ENCODE measurements at regions not wholly inside any gene's neighbourhood (a gene's known extent, or its start where the extent isn't known, plus 50 kb on each side); places are given as distances from the start of the nearest gene placed in this dataset.
"Not testable (repeated sequence)": the region's sequence is repeated elsewhere in the genome, so short reads cannot be mapped to it uniquely, and the experiment has no call there.

DNA sequence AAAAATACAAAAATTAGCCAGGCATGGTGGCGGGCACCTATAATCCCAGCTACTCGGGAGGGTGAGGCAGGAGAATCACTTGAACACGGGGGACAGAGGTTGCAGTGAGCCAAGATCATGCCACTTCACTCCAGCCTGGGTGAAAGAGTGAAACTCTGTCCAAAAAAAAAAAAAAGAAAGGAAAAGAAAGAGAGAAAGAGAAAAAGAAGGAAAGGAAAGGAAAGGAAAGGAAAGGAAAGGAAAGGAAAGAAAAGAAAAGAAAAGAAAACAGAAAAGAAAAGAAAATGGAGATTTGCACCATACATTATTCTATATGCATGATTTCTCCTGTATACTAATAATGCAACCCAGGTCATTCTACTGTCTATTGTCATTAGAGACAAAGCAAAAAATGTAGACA is 421.5 kb downstream of the PCDH19 start:
- DNase-seq (ENCODE audit: low read depth in 2 of 2): not testable (repeated sequence)

DNA sequence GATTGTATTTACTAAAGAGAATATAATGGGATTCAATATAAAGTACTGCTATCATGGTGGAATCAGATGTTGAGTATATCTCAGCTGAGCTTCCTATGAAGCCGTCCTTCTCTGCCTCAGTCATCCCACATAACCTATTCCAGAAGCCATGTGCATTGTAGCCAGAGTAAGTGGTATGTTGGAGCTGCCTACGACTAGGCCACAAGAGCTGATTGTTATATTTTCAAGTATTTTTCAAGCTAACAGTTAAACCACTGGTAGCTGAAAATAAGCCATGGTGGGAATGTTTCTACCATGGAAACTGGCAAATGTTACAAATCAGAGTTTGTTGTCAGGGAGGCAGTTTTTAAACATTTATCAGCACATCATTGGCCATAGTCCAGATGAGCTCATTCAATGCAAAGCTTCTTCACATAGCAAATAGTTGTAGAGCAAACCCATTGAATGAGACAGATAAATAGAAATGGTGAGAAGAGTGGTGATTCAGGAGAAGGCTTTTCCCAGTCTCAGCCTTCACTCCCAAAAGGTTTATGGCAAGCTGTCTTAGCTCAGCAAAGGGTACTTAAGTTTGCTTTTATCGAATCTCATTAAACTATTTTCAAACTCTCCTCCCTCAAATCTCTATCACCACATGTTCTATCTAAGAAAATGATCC is 436.4 kb downstream of the PCDH19 start:
- no peak for DNase-seq (ENCODE audit: low read depth in 2 of 2)

DNA sequence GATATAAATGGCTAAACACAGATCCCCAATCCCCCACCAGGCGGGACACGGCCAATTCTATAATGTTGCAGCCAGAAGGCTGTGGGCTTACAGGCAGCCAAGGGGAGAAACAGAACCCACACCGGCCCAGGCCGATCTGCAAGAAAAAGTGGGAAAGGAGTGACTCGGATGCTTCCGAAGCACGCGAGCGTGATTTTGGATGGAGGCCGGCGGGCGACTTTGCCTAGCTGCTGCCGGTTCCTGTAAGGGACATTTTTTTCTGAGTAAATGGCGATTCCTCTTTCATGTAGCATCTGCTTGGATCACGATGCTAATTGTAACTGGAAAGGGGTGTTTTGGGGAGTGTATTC is 470.2 kb downstream of the PCDH19 start:
- no peak for DNase-seq (ENCODE audit: low read depth in 2 of 2)

DNA sequence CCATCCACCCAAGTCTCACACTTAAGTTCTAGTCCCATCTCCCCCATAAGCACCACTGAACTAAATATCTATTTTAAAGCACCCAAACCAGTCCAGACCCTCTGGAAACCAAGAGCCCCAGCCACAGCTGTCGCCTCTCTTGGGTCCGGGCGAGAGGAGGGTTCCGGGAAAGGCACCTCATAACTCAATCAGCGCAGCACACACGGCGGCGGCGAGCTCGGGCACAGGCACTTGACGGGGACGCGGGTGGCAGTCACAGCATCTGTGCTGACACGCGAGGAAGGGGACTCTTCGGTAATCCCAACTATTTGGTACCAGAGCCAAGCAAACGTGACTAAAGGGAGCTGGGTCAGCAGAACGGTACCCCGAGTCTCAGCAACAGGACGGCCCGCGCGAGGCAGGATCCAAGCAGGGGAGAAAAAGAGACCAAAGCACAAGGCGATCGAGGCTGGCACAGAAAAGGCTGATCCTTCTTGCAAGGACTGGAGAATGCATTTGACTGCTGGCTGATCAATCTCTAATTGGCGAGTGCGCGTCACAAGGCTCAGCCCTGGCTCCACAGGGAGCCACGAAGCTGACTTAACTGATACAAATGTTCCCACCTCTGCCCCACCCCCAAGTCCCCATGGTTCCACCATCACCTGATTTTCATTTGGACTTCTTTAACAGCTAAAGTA is 470.7 kb downstream of the PCDH19 start:
- DNase-seq (ENCODE audit: low read depth in 2 of 2): not testable (repeated sequence)

DNA sequence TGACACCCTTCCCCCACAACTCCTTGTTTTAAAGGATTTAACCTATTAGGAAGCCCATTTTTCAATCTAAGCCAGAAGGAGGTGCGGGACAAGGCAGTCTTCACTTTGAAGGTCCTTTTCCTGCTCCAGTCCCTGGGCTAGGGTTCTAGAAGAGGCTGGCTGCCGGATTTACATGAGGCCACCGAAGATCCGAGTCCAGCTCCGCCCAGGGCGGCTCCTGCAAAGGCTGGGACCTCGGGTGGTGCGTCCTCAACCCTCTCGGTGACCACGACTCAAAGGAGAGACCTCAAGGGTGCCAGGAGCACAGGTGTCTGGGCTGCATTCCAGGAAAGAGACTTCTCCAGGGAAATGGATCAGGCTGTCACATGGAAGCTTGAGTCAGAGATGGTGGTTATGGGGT is 471.6 kb downstream of the PCDH19 start:
- no peak for DNase-seq (ENCODE audit: low read depth in 2 of 2)

DNA sequence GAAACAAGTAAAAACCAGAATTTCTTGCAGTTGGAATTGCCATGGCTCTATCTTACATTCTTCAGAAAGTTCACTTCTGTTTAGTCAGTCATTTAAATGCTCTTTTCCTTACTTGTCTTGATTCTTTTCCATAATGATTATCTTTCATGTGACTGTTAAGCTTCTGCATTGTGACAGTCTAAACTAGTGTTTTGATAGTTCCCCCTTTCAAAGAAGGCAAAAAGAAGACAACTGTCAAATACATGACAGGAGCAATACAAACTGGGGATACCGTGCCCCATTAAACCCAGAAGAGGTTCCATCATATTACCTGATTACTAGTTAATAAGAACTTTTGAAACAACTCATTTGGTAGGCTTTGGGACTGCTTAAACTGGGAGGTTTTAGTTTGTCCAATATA is 476.2 kb downstream of the PCDH19 start:
- DNase-seq (ENCODE audit: low read depth in 2 of 2): no peak

DNA sequence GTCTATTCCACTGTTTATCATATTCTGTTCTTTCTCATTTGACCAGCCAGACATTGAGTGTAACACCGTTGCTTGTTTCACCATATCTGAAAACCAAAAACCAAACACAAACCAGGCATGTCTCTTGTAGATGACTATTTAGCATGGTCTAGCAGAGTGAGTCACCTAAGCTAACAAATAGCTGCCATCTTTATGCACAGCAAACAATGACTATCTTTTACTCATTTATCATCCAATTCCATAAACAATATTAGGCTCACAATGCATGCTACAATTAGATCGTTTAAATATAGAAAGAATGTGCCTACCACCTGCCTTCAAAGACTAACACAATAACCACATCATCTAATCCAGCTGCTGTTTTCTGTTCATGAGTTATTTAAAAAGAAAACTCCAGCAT is 495.4 kb downstream of the PCDH19 start:
- no peak for DNase-seq (ENCODE audit: low read depth in 2 of 2)

DNA sequence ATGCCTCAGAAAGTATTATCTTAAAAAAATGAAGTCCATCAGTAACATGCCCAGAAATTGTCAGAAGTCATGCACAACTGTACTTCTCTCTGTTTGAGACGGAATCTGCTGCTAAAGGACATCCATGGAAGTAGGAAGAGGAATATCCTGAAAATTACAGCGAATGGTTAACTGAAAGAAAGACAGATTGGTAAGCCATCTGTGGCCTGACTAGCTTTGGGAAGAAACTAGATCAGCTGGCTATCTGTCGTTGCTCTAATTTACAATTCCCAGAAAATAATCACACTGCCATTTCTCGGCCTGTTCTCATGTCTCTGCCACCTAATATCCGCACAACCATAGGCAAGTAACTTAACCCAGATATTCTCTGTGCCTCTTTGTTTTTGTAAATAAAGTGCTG is 496.5 kb downstream of the PCDH19 start:
- DNase-seq (ENCODE audit: low read depth in 2 of 2): no peak

DNA sequence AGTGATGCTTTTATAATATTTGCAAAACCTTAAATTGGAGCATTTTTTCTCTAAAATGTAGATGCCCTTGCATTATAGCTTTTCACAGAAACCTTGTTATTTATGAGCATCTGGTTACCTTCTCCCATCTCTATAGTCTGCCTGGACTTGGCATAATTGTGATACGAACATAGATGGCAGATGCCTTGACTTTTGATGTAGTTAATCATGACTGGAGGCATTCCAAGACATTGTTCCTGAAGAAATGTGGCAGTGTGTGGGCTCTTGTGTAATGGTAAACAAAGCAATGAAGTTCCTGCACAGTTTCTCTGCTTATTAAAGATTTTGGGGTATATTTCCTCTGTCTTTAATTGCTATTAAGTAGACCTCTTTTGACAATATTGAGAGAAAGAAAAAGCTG is 500.1 kb downstream of the PCDH19 start:
- no peak for DNase-seq (ENCODE audit: low read depth in 2 of 2)

DNA sequence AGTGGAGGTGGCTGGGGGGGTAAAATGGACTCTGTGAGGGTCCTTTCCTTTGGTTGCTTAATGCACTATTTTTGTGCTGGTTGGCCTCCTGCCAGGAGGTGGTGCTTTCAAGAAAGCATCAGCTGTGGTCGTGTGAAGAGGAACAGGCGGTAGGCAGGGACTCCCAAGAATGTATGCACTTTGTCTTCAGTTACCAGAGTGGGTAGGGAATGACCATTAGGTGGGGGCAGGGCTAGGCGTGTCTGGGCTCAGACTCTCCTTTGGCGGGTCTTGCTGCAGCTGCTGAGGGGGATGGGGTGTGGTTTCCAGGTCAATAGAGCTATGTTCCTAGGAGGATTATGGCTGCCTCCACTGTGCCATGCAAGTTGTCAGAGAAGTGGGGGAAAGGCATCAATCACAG is 509.0 kb downstream of the PCDH19 start:
- no peak for DNase-seq (ENCODE audit: low read depth in 2 of 2)

DNA sequence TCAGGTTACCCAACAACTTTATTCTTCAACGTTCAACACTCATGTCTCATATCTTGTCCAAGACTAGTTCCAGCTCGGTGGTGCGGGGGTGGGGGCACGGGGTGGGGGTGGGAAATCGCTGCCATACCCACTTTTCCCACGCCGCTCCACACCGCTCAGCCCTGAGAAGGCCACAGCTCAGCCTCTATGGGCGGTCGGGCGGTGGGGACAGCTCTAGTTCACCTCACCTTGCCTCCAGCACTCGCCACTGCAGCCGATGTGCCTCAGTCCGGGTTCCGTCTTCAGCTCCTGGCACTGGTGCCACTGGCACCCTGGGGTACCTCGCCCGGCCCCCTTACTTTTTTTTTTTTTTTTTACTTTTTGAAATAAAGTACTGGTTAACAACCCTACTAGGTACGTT is 522.2 kb downstream of the PCDH19 start:
- no peak for DNase-seq (ENCODE audit: low read depth in 2 of 2)

DNA sequence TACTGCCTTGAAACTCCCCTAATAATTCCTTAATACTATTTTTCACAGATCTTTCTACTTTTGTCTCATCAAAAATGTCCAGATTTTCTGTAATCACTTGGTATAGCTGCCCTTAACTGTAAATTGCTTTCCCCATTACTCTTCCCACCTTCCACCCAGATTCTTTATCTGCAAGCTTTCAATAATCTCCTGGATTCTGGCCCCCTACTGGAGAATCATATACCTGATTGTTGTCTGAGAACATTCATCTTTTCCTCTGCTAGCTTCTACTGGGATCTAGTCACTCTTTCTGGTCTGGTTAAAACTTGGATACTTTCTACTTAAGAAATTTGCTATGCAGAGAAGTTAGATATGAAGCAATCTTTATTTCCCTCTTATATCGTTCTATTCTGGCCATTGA is 552.6 kb downstream of the PCDH19 start:
- no peak for DNase-seq (ENCODE audit: low read depth in 2 of 2)

DNA sequence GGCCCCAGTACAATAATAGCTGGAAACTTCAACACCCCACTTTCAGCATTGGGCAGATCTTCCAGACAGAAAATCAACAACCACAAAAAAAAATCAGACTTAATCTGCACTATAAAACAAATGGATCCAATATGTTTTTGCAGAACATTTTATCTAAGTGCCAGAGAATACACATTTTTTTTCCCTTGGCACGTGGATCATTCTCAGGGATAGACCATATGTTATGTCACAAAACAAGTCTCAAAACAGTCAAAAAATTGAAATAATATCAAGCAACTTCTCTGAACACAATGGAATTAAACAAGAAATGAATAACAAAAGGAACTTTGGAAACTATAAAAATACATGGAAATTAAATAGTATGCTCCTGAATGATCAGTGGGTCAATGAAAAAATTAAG is 576.3 kb downstream of the PCDH19 start:
- DNase-seq (ENCODE audit: low read depth in 2 of 2): no peak

DNA sequence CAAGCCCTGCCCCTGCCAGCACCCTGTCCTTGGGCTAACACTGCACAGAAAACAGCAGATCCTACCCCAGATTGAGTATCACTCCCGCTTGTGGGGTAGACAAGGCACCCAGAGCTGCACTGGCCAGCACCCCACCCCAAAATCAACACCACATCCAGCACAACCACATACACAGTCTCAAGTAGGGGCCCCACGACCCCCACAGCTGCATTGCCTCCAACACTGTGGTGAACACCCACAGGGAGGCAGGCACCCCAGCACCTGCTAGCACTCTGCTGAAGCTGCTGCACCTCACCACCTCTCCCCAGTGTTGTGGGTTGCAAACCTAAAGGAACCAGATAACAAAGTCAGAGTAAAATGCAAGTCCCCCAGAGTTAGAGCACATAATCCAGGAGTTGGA is 589.9 kb downstream of the PCDH19 start:
- DNase-seq (ENCODE audit: low read depth in 2 of 2): no peak

DNA sequence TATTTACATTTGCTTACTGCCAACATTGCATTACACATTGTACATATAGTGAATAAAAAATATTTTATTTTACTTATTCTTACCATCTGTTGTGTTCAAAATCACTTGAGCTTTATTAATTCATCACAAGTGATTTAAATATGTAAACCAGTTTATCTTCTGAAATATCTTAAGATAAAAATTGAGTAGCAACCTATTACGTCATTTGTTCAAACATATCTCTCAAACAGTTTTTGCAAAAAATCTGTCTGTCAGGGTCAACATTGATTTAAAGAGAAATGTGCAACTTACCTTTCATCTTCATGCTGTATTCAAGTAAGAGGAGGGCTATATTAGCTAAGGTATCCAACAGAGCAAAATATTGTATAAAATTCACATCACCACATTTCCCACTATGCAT is 610.1 kb downstream of the PCDH19 start:
- DNase-seq (ENCODE audit: low read depth in 2 of 2): no peak

DNA sequence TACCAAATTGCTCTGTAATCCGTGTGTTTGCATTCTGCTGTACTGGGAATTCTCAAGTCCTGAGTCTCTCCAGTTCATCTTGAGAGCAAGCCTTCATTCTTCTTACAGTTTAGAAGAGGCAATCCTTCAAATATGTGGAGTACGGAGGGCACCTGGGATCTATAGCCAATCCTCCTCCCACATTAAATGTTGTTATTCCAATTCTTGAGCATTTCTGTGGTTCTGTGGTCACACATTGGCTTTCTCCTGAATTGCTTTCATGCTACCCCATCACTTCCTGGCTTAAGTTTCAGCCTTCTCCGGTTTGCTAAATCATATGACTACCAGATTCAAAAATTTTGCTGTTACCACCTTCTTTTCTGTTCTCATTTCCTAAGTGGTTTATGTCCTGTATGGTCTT is 611.1 kb downstream of the PCDH19 start:
- DNase-seq (ENCODE audit: low read depth in 2 of 2): no peak

DNA sequence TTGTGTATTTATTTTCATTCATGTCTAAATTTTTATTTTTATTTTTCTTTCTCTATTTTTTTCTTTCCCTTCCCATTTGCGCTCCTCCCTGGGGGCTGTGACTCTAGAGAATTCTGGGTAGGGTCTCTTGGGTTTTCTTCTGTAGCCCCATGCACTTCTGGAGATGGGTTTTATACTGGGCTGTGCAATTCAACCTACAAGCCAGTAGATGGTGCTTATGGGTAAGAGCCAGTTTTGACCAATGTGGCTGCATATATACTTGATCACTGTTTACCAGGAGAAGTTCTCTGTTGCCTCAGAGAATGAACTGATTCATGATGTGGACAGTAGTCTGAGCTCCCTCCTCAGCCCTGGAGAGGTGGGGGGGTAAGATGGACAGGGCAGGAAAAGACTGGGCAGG is 614.6 kb downstream of the PCDH19 start:
- no peak for DNase-seq (ENCODE audit: low read depth in 2 of 2)

DNA sequence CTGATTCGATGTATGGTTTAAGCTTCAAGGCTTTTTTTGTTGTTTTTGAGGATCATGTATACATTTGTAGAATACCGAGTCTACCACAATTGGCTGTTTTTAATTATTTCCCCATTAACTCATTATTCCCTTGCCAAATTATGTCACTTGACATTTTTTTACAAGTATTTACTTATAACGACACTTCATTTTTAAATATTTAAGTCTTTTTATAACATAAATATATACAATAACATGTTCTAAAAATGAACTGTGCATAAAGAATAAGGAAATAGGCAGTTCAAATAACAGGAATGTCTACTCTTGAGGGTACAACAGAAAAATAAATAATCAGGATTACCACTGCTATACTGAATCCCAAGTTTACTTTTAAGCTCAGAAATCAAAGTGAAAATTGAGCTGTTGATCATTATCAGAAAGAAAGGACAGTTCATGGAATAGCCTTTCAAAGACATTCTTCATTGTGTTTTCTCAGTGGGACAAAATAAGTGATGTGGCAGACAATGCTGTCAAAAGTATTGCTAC is 627.5 kb downstream of the PCDH19 start:
- no peak for DNase-seq (ENCODE audit: low read depth in 2 of 2)

DNA sequence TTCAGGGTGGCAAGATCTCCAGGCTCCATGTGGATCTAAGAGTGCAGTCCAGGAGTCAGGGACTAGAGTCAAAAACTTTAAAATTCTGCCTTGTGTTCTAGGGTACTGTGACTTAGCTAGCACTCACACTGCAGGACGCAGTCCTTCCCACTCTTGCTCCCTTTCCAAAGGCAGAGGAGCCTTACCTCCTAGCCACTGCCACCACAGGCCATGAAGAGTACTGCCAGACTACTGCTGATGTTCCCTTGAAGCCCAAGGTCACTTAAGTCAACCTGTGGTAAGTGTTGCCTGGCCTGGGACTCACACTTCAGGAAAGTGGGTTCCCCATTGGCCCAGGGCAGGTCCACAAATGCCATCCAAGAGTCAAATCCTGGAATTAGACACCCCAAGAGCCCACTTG is 632.2 kb downstream of the PCDH19 start:
- no peak for DNase-seq (ENCODE audit: low read depth in 2 of 2)

DNA sequence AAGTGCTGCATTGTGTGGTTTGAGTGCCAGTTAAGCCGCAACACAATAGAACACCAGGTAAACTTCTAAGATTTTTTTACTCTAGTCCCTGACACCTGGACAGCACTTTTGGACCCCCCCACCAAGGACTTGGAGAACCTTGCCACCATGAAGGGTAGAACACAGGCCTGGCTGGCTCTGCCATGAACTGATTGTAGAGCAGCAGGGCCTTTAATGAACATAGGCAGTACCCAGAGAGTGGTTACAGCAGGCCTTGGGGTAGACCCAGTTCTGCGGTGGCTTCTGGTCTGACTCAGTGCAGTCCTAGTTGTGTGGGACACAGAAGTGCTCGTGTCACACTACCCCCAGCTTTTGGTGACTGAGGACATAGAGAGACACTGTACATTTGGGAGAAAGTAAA is 648.3 kb downstream of the PCDH19 start:
- DNase-seq (ENCODE audit: low read depth in 2 of 2): no peak

DNA sequence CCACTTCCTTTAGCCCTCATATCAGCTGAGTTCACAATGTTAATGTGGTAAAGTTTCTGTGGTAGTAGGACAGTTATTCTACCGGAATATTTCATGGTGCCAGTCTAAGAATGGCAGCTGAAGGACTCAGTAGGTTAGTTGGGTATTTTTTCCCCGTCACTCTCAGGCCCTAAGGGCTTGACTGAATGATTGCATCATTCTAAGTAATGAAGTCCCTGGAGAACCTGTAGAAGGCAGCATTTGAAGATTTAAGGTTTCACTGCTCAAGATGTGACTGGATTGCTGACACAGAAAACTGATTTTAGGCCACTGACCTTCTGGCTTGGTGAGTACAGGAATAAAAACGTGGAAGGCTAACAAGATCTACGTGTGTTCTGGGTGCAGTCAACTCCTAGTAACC is 657.3 kb downstream of the PCDH19 start:
- no peak for DNase-seq (ENCODE audit: low read depth in 2 of 2)

DNA sequence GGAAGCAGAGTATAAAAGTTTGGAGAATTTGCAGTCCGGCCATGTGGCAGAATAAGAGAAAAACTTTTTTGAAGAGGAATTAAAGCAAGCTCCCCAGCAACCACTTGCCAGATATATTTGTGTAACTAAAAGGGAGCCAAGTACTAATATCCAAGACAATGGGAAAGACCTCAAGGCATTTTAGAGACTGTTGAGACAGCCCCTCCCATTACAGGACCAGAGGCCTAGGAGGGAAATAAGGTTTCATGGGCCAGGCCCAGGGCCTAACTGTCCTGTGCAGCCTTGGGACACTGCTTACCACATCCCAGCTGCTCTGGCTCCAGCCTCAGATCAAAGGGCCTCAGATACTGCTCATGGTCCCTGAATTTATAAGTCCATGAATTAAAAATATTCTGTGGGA is 659.4 kb downstream of the PCDH19 start:
- DNase-seq (ENCODE audit: low read depth in 2 of 2): no peak

DNA sequence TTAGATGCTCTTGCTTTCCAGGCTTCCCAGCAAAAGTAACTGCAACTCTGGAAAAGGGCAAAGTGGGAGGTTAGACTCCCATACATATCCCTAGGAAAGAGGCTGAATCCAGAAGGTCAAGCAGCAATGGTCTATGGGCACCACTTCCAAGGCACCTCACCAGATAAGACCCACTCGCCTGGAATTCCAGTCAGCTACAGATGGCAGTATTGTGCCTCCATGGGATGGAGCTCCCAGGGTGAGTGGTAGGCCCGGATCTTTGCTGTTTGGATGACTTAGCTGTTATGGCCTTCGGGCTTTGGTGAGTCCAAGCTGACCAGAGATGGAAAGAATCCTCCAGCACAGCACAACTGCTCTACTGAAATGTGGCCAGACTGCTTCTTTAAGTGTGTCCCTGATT is 688.0 kb downstream of the PCDH19 start:
- no peak for DNase-seq (ENCODE audit: low read depth in 2 of 2)

DNA sequence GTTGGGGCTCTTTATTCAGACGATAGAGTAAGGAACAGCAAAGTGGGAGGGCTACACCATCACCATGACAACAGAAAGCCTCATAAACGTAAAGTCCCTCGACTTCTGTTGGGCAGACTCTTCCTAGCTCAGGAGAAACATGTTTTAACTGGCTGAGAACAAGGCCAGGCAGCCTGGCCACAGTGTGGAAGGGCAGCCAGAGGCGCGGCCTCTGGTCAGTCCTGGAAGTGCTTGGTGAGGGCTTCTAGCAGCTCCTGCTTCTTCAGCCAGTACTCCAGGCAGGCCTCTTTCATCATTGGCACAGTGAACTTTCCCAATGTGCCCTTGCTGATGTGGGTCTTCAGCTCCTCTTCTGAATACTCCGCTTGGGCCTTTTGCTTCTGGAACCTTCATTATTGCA is 690.9 kb downstream of the PCDH19 start:
- DNase-seq (ENCODE audit: low read depth in 2 of 2): no peak

All from dermis microvascular lymphatic vessel endothelial cell (primary cell).